Caco-2 (cell line): ENCODE measurements at regions not wholly inside any gene's neighbourhood (a gene's known extent, or its start where the extent isn't known, plus 50 kb on each side); places are given as distances from the start of the nearest gene placed in this dataset.

ENCODE experiments used
- BruUV-seq: library from RNA; stranded (reverse); fragments of 400-500 nt; replicated peaks from 2 replicates; lab custom pipeline; 2021; lab: Mats Ljungman, UMichigan
- CTCF ChIA-PET: fragments of 300-600 bp; sonication (Branson Sonifier 250); formaldehyde crosslinking; loops from one replicate; lab custom pipeline; 2022; ENCODE audit warnings: antibody characterized with exemption; lab: Charles Lee
- POLR2A ChIA-PET: fragments of 300-600 bp; sonication (Branson Sonifier 250); formaldehyde crosslinking; loops from one replicate; lab custom pipeline; 2022; ENCODE audit warnings: antibody characterized with exemption; lab: Charles Lee
- DNase-seq, 2 experiments: peaks; one replicate each; pipeline versions ENCODE4 v3.0.0 to v3.0.0-alpha.2; 2020 to 2022
- H3K27me3 ChIP-seq: replicated peaks from 2 replicates; pipeline ENCODE4 v1.6.0; 2011; ENCODE audit warnings: low read length; ENCODE audit not compliant: control insufficient read depth, insufficient read depth
- H3K36me3 ChIP-seq: 2 replicates; pipeline ENCODE4 v1.5.1; 2011; ENCODE audit warnings: low read length; ENCODE audit not compliant: control insufficient read depth, insufficient read depth
- H3K4me1 ChIP-seq: fragments of 250-450 bp; sonication (Bioruptor Pico); 2 replicates; pipeline ENCODE4 v1.5.1; 2020; ENCODE audit warnings: mild to moderate bottlenecking
- H3K4me3 ChIP-seq: 2 replicates; pipeline ENCODE4 v1.5.1; 2011; ENCODE audit warnings: low read depth, mild to moderate bottlenecking, control low read depth, low read length
- H3K9me3 ChIP-seq: fragments of 250-450 bp; sonication (Bioruptor Pico); 2 replicates; pipeline ENCODE4 v1.5.1; 2020; ENCODE audit warnings: mild to moderate bottlenecking, moderate library complexity
- H3K27ac Mint-ChIP-seq: one replicate; pipeline ENCODE4 v1.8.0; 2022; ENCODE audit warnings: mixed read lengths; ENCODE audit not compliant: unreplicated experiment
- H3K27me3 Mint-ChIP-seq: one replicate; pipeline ENCODE4 v1.8.0; 2022; ENCODE audit warnings: mixed read lengths; ENCODE audit not compliant: insufficient read depth, unreplicated experiment
- H3K36me3 Mint-ChIP-seq: one replicate; pipeline ENCODE4 v1.8.0; 2022; ENCODE audit warnings: mild to moderate bottlenecking, mixed read lengths; ENCODE audit not compliant: insufficient read depth, unreplicated experiment
- H3K4me1 Mint-ChIP-seq: one replicate; pipeline ENCODE4 v1.8.0; 2022; ENCODE audit warnings: low read depth, mixed read lengths; ENCODE audit not compliant: unreplicated experiment
- H3K4me3 Mint-ChIP-seq: one replicate; pipeline ENCODE4 v1.8.0; 2022; ENCODE audit warnings: mild to moderate bottlenecking, moderate library complexity, mixed read lengths; ENCODE audit not compliant: unreplicated experiment
- H3K9me3 Mint-ChIP-seq: one replicate; pipeline ENCODE4 v1.8.0; 2022; ENCODE audit warnings: mixed read lengths; ENCODE audit not compliant: unreplicated experiment
- CTCF ChIP-seq, 2 experiments: fragments of 200-600 bp in 1 of 2; IDR thresholded peaks; 1 replicate in 1 of 2; 2 replicates in 1 of 2; pipeline versions ENCODE4 v1.5.1 to v1.8.0; 2011 to 2022; ENCODE audit warnings: antibody characterized with exemption in 1 of 2, control low read depth in 1 of 2, inconsistent platforms in 1 of 2, low read depth in 1 of 2, low read length in 1 of 2, mild to moderate bottlenecking in 1 of 2, moderate library complexity in 1 of 2; ENCODE audit not compliant: insufficient read depth in 1 of 2, severe bottlenecking in 1 of 2, unreplicated experiment in 1 of 2
- intact Hi-C: fragments of 100-400 bp; cut with micrococcal nuclease; formaldehyde crosslinking; loops from one replicate; pipeline ENCODE4 v1.10.0; 2022; ENCODE audit not compliant: unreplicated experiment

DNA sequence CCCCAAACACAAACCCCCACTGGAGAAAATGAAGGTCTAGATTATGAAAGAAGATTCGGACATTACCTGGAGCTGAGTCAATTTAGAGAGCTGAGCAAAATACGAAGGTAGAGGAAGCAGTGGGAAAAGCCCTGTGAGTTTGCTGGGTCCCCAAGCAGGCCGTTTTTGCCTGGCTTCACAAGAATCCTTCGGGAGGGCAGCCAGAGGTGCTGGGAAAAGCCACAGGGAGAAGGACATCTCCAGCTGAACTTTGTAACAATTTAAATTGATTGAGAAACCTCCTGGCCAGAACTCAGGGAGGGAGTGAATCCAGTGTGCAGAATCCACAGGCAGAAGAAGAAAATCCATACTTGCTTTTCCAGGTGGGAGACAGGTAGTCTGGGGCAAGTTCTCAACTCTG is 319.1 kb upstream of the CT83 start:
- Histone ChIP-seq H3K36me3 (no peaks in the 10 kb centered on the region), H3K9me3 (no peaks in the 10 kb centered on the region), H3K4me3 (no peak overlapping the region), H3K27me3 (no peaks in the 10 kb centered on the region), H3K4me1 (no peaks in the 10 kb centered on the region)
- Mint-ChIP-seq H3K9me3 (no peaks in the 10 kb centered on the region), H3K36me3 (no peaks in the 10 kb centered on the region), H3K27me3 (no peaks in the 10 kb centered on the region), H3K27ac (no peak overlapping the region), H3K4me1 (no peaks in the 10 kb centered on the region), H3K4me3 (no peak overlapping the region)
- POLR2A ChIA-PET: no interaction called here
- no peak for DNase-seq
- TF ChIP-seq CTCF (IDR thresholded peaks at IDR 0.05; ENCODE audit: insufficient read depth in 1 of 2, low read depth in 1 of 2, low read length in 1 of 2, severe bottlenecking in 1 of 2, unreplicated experiment in 1 of 2): no peak
- CTCF ChIA-PET: no interaction called here
- intact Hi-C loops: no loop called here
- no TSS peak for BruUV-seq

- no peak for TF ChIP-seq CTCF (IDR thresholded peaks at IDR 0.05; ENCODE audit: insufficient read depth in 1 of 2, low read depth in 1 of 2, low read length in 1 of 2, severe bottlenecking in 1 of 2, unreplicated experiment in 1 of 2)
- Mint-ChIP-seq H3K9me3 (no peaks in the 10 kb centered on the region), H3K27ac (no peak overlapping the region), H3K27me3 (no peaks in the 10 kb centered on the region), H3K4me1 (no peaks in the 10 kb centered on the region), H3K4me3 (no peak overlapping the region), H3K36me3 (no peaks in the 10 kb centered on the region)
- H3K9me3 ChIP-seq: no peaks in the 10 kb centered on the region
- no peaks in the 10 kb centered on the region for H3K27me3 ChIP-seq
- DNase-seq: no peak
- H3K4me3 ChIP-seq: no peak overlapping the region
- ChIA-PET CTCF (no interaction called here), POLR2A (no interaction called here)
- H3K36me3 ChIP-seq: no peaks in the 10 kb centered on the region
- intact Hi-C loops: no loop called here
- H3K4me1 ChIP-seq: no peaks in the 10 kb centered on the region
- no TSS peak for BruUV-seq
Observed at GRCh38 chrX:116757491-116757890, 294.7 kb upstream of the CT83 start.

DNA sequence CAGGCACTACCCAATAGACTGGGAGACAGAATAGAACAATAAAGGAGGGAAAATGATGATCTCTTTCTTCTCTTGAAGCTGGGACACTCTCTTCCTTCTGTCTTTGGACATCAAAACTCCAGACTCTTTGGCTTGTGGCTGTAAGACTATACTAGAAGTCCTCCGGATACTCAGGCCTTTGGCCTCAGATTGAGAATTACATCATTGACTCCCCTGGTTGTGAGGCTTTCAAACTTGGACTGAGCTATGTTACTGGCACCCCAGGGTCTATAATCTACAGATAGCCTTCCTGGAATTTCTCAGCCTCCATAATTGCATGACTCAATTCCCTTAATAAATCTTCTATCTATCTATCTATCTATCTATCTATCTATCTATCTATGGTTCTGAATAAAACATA is 294.2 kb upstream of the CT83 start:
- Mint-ChIP-seq H3K27ac (no peak overlapping the region), H3K27me3 (no peaks in the 10 kb centered on the region), H3K4me3 (no peak overlapping the region), H3K36me3 (no peaks in the 10 kb centered on the region), H3K9me3 (no peaks in the 10 kb centered on the region), H3K4me1 (no peaks in the 10 kb centered on the region)
- ChIA-PET POLR2A (no interaction called here), CTCF (no interaction called here)
- intact Hi-C loops: no loop called here
- no TSS peak for BruUV-seq
- no peak for TF ChIP-seq CTCF (IDR thresholded peaks at IDR 0.05; ENCODE audit: insufficient read depth in 1 of 2, low read depth in 1 of 2, low read length in 1 of 2, severe bottlenecking in 1 of 2, unreplicated experiment in 1 of 2)
- H3K27me3 ChIP-seq: no peaks in the 10 kb centered on the region
- H3K36me3 ChIP-seq: no peaks in the 10 kb centered on the region
- no peaks in the 10 kb centered on the region for H3K4me1 ChIP-seq
- no peaks in the 10 kb centered on the region for H3K9me3 ChIP-seq
- H3K4me3 ChIP-seq: no peak overlapping the region
- no peak for DNase-seq
